Hepatocyte (in vitro differentiated cells): ENCODE measurements at regions not wholly inside any gene's neighbourhood (a gene's known extent, or its start where the extent isn't known, plus 50 kb on each side); places are given as distances from the start of the nearest gene placed in this dataset.

Experiments
- EZH2 ChIP-seq: fragments of 200-600 bp; sonication (generic); IDR thresholded peaks from 2 replicates; pipeline ENCODE4 v1.6.1; 2016; ENCODE audit warnings: antibody characterized with exemption, mild to moderate bottlenecking, borderline replicate concordance
- EZH2phosphoT487 ChIP-seq: fragments of 200-600 bp; sonication (generic); IDR thresholded peaks from one replicate; pipeline ENCODE4 v1.6.1; 2018; ENCODE audit warnings: antibody characterized with exemption, mild to moderate bottlenecking, low read depth, moderate library complexity; ENCODE audit not compliant: unreplicated experiment, severe bottlenecking
- TF ChIP-seq, protein P1 (sequence below): fragments of 200-600 bp; sonication (generic); IDR thresholded peaks from 2 replicates; pipeline ENCODE4 v1.5.1; 2016; ENCODE audit warnings: antibody characterized with exemption, mild to moderate bottlenecking; ENCODE audit not compliant: poor library complexity

DNA sequence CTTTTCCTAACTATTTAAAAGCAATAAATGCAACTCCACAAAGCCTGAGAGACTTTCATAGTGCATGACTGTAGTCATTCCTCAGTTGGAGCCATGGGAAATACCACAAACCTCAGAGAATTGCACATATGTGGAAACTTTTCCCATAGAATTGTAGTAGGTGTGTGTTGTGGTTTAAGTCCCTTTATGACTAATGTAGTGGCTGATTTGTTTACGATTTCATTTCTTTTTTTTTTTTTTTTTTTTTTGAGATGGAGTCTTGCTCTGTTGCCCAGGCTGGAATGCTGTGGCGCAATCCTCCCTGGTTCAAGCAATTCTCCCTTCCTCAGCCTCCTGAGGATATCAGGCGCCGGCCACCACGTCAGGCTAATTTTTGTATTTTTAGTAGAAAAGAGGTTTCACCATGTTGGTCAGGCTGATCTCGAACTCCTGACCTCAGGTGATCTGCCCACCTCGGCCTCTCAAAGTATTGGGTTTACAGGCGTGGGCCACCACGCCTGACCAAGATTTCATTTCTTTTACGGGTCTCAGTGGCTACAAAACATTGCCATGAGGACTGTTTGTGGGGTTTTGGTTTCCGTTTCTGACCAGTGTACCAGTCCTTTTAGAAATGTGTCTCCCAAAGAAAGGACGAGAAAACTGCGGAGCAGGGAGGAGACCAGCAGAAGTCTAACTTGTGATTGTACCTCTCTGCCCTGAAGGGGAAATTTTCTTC is 212.1 kb upstream of the MARCKS start:
- TF ChIP-seq EZH2 (no peak), EZH2phosphoT487 (no peak)
- TF ChIP-seq, protein P1, sequence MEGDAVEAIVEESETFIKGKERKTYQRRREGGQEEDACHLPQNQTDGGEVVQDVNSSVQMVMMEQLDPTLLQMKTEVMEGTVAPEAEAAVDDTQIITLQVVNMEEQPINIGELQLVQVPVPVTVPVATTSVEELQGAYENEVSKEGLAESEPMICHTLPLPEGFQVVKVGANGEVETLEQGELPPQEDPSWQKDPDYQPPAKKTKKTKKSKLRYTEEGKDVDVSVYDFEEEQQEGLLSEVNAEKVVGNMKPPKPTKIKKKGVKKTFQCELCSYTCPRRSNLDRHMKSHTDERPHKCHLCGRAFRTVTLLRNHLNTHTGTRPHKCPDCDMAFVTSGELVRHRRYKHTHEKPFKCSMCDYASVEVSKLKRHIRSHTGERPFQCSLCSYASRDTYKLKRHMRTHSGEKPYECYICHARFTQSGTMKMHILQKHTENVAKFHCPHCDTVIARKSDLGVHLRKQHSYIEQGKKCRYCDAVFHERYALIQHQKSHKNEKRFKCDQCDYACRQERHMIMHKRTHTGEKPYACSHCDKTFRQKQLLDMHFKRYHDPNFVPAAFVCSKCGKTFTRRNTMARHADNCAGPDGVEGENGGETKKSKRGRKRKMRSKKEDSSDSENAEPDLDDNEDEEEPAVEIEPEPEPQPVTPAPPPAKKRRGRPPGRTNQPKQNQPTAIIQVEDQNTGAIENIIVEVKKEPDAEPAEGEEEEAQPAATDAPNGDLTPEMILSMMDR, result no peak
